HL-60 (cell line): ENCODE measurements at regions not wholly inside any gene's neighbourhood (a gene's known extent, or its start where the extent isn't known, plus 50 kb on each side); places are given as distances from the start of the nearest gene placed in this dataset.

Experiments
- POLR2AphosphoS5 ChIP-seq: IDR thresholded peaks from 2 replicates; pipeline ENCODE4 v1.6.1; 2012; ENCODE audit warnings: low read depth
- SPI1 ChIP-seq: IDR thresholded peaks from 2 replicates; pipeline ENCODE4 v1.6.1; 2012; ENCODE audit warnings: low read depth, mild to moderate bottlenecking, borderline replicate concordance
- TF ChIP-seq, protein P1 (sequence below): IDR thresholded peaks from one replicate; pipeline ENCODE4 v1.5.1; 2011; ENCODE audit warnings: low read length, control low read depth, inconsistent platforms; ENCODE audit not compliant: insufficient read depth
- TF ChIP-seq, protein P2 (sequence below): IDR thresholded peaks from 2 replicates; pipeline ENCODE4 v1.6.1; 2012; ENCODE audit warnings: low read depth; ENCODE audit not compliant: insufficient replicate concordance

DNA sequence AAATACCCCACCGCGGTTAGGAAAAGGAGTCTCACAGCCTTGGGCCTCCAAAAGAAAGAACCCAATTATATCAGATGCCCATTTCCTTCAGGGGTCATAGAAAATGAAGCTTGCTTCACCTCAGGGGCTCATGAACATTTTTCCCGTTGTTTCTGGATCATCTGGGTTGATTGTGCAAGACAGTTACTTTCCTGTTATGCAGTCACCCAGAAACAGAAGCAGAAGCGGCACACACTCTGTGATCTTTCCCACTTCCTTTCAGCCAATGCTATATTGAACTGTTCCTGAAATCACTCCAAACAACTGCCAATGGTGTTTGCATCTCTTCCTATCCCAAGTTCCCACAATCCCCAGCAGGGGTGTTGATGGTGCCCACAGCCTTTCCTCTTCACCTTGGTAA lies 295.6 kb upstream of the RASGRP1 start:
- TF ChIP-seq, protein P1, sequence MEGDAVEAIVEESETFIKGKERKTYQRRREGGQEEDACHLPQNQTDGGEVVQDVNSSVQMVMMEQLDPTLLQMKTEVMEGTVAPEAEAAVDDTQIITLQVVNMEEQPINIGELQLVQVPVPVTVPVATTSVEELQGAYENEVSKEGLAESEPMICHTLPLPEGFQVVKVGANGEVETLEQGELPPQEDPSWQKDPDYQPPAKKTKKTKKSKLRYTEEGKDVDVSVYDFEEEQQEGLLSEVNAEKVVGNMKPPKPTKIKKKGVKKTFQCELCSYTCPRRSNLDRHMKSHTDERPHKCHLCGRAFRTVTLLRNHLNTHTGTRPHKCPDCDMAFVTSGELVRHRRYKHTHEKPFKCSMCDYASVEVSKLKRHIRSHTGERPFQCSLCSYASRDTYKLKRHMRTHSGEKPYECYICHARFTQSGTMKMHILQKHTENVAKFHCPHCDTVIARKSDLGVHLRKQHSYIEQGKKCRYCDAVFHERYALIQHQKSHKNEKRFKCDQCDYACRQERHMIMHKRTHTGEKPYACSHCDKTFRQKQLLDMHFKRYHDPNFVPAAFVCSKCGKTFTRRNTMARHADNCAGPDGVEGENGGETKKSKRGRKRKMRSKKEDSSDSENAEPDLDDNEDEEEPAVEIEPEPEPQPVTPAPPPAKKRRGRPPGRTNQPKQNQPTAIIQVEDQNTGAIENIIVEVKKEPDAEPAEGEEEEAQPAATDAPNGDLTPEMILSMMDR = no peak
- TF ChIP-seq POLR2AphosphoS5 (no peak), SPI1 (peak; percentile 30; the same call in 1 of the 2 replicates)
- TF ChIP-seq, protein P2, sequence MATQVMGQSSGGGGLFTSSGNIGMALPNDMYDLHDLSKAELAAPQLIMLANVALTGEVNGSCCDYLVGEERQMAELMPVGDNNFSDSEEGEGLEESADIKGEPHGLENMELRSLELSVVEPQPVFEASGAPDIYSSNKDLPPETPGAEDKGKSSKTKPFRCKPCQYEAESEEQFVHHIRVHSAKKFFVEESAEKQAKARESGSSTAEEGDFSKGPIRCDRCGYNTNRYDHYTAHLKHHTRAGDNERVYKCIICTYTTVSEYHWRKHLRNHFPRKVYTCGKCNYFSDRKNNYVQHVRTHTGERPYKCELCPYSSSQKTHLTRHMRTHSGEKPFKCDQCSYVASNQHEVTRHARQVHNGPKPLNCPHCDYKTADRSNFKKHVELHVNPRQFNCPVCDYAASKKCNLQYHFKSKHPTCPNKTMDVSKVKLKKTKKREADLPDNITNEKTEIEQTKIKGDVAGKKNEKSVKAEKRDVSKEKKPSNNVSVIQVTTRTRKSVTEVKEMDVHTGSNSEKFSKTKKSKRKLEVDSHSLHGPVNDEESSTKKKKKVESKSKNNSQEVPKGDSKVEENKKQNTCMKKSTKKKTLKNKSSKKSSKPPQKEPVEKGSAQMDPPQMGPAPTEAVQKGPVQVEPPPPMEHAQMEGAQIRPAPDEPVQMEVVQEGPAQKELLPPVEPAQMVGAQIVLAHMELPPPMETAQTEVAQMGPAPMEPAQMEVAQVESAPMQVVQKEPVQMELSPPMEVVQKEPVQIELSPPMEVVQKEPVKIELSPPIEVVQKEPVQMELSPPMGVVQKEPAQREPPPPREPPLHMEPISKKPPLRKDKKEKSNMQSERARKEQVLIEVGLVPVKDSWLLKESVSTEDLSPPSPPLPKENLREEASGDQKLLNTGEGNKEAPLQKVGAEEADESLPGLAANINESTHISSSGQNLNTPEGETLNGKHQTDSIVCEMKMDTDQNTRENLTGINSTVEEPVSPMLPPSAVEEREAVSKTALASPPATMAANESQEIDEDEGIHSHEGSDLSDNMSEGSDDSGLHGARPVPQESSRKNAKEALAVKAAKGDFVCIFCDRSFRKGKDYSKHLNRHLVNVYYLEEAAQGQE = no peak
